Stimulated activated CD8-positive, alpha-beta memory T cell treated with anti-CD3 and anti-CD28 coated beads, Interleukin-15, amount 100 ng/mL, for 4 hours (primary cell): ENCODE measurements at regions not wholly inside any gene's neighbourhood (a gene's known extent, or its start where the extent isn't known, plus 50 kb on each side); places are given as distances from the start of the nearest gene placed in this dataset.

Source experiments
- DNase-seq, 2 donors: peaks; one replicate each; pipeline ENCODE4 v3.0.0-alpha.2; 2020; ENCODE audit warnings: low read depth in 2 of 2

DNA sequence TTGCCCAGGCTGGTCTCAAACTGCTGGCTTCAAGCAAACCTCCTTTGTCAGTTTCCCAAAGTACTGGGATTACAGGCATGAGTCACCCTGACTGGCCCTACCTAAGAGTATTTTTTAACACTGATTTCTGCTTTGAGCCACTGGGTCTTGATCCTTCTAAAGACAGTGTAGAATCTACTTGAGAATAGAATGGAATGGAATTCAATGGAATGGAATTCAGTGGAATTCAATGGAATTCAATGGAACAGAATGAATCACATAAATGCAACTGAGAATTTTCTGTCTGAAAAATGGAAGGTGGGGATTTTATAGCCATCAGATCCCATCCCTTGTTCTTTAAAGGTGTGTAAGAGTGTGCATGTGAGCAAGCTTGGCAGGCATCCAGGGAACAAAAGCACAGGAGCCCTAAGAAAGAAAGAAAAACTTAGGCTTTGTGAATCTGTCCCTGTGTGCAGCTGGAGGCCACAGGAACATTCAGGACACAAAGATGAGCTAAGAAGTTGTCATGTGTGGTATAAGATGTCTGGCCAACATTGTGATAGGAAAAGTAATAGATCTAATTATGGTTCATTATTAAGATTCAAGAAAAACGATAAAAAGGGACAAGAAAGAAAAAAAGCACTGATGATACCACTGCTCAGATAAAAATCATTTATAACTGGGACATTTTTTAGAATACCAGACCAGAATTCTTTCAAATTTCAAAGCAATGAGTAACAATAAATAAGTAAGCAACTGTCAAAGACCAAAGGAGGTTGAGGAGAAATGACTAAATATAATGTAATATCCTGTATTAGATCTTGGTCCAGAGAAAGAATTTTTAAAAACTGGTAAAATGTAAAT lies 681.0 kb upstream of the GJE1 start:
- no peak for DNase-seq

- DNase-seq: no peak
These were observed 681.6 kb upstream of the GJE1 start for GRCh38 chr6:141451181-141451510.

- no peak for DNase-seq
These were observed 686.6 kb upstream of the GJE1 start for GRCh38 chr6:141445928-141446628.

GRCh38 chr6:141443668-141444289 lies 688.9 kb upstream of the GJE1 start:
- no peak for DNase-seq

- no peak for DNase-seq
These were observed 689.7 kb upstream of the GJE1 start for GRCh38 chr6:141443032-141443431.

DNA sequence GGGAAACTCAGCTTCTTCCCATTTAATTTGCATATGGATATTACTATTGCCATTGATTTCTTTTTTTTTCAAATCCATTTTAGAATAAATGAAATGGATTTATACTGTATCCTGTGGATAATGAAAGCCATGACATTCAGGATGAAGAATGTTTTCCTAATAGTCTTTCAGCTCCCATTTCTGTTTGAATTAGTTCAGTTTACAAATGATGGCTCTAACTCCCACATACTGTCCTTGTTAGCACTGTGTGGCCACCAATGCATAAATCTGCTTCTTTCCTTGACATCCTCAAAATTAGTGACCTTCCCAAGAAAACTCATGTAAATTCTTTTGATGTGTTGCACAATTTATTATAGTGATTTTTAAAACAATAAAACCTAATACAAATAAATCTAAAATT lies 693.2 kb upstream of the GJE1 start:
- DNase-seq: no peak

DNA sequence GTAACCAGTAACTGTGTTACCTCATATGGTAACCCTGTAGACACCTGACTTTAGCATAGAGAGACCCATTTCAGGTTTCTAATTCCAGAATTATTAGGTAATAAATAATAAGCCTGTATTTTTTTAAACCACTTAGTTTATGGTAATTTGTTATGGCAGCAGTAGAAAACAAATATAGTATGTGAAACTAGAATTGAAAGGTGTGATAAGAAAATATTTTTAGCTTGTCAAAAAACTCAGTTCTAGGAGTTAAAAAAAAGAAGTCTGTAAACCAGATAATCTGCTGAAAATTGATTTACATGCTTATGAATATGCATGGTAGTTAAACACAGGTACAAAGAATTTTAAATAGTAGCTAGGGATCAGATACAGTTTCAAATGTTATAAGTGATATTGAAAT lies 695.0 kb upstream of the GJE1 start:
- no peak for DNase-seq

- no peak for DNase-seq
These were observed 695.7 kb upstream of the GJE1 start for GRCh38 chr6:141437011-141437410.

DNA sequence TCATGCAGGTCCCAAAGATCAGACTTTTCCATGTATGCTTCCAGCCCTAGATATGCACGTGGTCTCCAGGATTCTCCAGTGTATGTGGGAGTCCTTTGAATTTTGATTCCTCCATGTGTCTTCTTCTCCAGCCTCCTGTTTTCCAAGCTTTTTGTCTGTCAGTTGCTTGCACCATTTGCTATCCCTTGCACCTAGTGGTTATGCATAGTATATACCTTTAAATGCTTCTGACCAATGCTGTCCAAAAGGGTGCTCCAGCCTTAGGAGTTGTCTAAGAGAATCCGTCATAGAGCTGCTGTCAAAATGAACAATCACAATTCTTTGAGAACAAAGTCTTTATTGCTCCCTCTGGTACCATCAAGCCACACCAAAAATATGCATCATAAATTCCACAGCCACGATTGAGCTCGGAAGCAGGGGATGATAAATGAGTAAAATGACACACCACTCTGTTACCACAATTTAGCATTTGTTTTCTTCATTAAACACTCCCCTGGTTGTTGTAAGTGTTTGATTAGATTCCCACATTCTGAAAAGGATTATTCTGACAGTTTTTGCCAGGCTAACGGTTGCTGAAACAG lies 706.2 kb upstream of the GJE1 start:
- no peak for DNase-seq

DNA sequence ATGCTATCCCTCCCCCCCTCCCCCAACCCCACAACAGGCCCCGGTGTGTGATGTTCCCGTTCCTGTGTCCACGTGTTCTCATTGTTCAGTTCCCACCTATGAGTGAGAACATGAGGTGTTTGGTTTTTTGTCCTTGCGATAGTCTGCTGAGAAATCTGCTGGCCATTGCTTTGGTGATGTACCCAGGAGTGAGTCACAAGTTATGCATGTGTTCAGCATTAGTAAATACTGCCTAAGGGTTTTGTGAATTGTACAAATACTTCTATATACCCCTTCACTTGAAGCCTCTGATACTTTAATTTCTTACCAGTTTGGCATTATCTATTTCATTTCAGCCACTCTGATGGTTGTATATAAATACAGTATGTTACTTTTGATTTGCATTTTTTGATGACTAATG lies 711.3 kb upstream of the GJE1 start:
- DNase-seq: no peak

DNA sequence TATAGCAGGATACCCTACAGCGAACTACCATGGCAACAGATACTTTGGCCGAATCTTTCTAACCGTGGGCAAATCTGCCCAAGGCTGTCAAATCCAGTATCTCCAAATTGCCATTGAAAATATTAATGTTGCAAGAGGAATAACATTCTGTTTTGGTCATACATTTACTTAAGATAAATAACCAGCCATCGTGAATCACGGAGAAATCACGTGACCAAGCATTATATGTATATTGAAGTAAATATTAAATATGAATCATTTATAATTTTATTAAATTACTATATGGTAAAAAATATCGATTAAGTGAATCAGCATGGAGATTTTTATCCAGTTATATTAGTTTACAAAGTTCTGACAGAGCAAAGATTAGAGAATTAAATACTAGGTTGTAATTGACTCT lies 714.6 kb upstream of the GJE1 start:
- no peak for DNase-seq

- no peak for DNase-seq
These were observed 716.8 kb upstream of the GJE1 start for GRCh38 chr6:141415896-141416295.

DNA sequence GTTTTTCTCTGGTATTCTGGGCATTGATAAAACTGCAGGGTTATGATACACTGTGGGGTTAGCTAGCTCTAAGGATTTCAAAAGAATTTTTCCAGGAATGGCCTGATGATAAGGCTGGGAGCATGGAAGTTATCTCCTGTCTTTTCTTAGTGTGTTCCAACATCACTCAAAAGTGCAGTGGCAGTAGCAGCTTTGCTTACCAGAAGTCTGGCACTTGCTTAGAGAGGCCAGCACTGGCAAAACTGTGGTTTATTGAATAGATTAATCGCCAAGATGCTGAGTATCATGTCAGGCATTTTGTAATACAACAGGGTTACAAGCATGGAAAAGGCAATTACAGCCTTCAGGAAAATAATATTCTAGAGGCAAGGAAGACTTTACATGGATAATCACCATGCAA lies 719.5 kb upstream of the GJE1 start:
- DNase-seq: no peak

- DNase-seq: no peak
These were observed 726.0 kb upstream of the GJE1 start for GRCh38 chr6:141406761-141407160.

DNA sequence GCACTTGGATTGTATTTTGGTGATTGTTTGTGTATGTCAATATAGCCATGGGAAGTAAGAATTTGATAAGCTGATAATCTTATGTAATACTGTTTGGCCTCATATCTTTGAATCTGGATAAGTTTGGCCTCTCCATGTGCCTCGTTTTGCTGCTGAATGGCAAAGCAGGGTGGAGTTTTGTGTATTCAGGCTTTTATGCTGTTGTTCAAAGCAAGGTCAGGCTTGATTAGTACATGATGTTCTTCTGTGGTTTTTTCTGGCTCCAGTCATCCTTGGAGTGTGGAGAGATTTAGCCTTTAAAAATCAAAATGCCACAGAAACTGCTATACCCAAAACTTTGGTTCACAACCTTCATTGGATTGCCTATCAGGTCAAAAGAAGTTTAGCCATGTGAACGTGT lies 728.9 kb upstream of the GJE1 start:
- no peak for DNase-seq

- DNase-seq: no peak
These were observed 729.6 kb upstream of the GJE1 start for GRCh38 chr6:141403103-141403502.

DNA sequence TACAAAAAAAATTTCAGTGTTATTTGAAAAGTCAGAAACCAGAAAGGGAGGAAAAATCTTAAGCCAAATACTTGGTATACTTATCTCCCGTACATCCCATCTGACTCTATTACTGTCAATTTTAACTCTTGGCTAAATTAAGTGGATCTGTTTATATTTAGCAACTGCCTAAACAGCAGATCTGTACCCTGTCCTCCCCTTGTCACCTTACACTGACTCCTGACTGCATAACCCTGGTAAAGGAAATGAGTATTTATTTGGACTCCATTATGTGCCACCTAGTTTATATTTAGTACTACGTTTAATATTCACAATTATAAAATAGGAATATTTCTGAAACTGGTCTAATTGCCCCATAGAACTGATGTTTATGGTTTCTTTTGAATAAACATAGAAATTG lies 730.2 kb upstream of the GJE1 start:
- DNase-seq: no peak

DNA sequence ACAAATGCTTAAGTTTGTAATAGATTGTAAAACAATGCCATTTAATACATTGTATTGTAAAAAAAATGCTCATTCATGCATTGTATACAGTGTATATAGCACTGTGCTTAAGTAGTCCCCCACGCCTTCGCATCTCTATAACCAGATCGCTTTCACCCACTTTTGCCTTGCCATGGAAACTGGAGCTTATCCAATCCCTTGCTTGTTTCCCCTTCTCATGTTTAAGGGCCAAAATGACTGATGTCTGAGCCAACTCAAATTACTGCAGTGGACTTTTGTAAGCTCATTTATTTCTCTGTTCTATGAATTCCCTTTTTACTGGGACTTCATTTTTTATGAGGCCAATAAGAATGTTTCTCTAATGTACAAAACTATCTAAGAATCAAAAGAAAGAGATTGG lies 730.9 kb upstream of the GJE1 start:
- no peak for DNase-seq

- DNase-seq: no peak
These were observed 731.6 kb upstream of the GJE1 start for GRCh38 chr6:141401168-141401567.

GRCh38 chr6:141398949-141399348 lies 733.8 kb upstream of the GJE1 start:
- no peak for DNase-seq

GRCh38 chr6:141395443-141396008 lies 737.2 kb upstream of the GJE1 start:
- DNase-seq: no peak

DNA sequence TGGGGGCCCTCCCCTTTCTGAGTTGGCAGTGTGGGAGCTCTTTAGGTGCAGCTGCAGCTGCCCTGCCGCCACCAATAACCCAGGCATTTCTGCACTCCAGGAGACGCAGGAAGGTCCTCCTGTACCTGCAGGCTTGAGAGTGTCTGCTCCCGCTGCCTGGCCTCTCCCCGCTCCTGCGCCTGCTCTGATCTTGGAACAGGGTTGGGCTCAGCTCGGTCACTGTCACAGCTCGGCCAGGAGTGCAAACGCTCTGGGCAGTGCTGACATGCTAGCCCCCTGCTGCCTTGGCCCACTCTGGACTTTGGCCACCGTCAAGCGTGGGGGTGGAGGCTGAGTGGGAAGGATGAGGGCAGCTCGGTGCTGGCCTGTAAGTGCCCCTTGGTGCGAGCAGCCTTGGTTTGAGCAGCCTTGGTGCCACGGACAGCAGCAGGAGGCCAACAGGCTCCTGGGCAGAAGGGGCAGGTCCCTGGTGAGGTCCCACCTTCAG lies 738.1 kb upstream of the GJE1 start:
- DNase-seq: no peak
